Amygdala (tissue), 56 donors: ENCODE measurements at regions not wholly inside any gene's neighbourhood (a gene's known extent, or its start where the extent isn't known, plus 50 kb on each side); places are given as distances from the start of the nearest gene placed in this dataset.
A peak's percentile ranks its signal among the peaks of the same experiment; 100 is the strongest.

Experiments
- DNase-seq, 56 donors: peaks; one replicate each; lab custom pipeline; 2025; lab: John Stamatoyannopoulos, UW

GRCh38 chr20:52746190-52746589, 226.0 kb upstream of the TSHZ2 start:
- DNase-seq: no peak

DNA sequence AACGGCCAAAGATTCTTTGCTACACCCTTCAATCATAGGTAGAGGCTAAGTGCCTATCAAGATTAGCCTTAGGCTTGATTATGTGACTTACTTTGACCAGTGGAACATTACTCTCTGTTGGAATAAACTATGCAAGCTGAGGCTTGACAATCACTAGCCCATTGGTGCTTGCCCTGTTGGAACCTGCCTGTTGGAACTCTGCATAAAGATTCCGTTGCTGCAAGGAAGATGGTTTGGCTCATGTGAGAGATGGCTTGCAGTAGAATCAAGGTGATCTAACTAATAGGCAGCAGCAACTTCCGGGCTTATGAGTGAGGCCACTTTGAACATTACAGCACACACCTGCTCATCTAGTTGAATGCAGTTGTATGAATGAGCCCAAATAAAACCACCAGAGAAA, 227.7 kb upstream of the TSHZ2 start:
- DNase-seq: no peak

GRCh38 chr20:52738081-52738480, 234.1 kb upstream of the TSHZ2 start:
- no peak for DNase-seq

GRCh38 chr20:52736507-52736906, 235.7 kb upstream of the TSHZ2 start:
- no peak for DNase-seq

DNA sequence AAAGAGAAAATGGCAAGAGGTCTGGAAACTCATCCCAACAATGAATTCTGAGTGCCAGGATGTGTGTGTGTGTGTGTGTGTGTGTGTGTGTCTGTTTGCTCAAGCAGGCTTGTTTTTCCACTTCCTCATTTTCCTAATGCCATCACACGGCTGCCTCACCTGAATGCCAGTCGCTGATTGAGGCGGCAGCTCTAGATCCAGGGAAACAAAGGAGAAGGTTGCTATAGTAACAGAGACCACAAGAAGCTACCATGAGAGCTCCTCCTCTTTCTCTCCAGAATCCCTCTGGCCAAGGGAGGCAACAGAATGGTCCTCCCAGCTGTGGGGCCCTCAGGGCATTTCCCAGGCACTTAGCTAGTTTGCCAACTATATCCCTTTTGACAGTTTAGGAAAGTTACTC, 241.1 kb upstream of the TSHZ2 start:
- no peak for DNase-seq

DNA sequence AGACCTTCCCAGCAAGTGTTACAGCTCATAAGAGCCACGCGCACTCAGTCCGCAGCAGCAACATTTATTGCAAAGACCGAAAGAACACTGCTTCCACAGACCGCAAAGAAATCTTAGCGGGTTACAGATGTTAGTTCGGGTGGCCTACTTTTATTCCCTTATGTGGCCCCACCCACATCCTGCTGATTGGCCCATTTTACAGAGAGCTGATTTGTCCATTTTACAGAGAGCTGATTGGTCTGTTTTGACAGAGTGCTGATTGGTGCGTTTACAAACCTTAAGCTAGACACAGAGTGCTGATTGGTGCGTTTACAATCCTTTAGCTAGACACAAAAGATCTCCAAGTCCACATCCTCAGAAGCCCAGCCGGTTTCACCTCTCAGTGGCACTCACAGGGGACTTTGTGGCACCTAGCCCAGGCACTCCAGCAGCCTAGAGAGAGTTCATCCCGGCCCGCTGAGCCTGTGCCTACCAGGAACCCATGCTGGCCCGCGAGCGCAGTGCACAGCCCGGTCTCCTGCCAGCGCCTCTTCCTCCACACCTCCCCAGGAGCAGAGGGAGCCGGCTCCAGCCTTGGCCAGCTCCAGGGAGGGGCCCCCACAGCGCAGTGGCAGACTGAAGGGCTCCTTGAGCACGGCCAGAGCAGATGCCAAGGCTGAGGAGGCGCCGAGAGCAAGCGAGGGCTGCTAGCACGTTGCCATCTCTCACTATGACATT, 244.3 kb upstream of the TSHZ2 start:
- no peak for DNase-seq

GRCh38 chr20:52724541-52724940, 247.6 kb upstream of the TSHZ2 start:
- DNase-seq: no peak

- no peak for DNase-seq
Measured at GRCh38 chr20:52722926-52723688, 249.1 kb upstream of the TSHZ2 start.

DNA sequence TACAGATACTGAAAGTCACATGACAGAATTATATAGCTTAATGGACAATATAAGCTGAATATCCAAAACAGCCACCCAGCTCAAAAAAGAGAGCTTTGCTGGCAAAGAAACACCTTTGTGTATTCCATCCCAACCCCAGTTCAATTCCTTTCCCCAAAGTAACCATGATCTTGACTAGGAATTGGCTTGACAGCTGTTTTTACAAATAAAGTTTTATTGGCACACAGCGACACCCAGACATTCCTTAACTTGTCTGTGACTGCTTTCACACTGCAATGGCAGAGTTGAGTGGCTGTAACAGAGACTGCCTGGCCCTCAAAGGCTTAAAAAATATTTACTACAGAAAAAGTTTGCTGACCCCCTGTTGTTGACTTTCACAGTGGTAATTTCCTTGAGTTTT, 264.0 kb upstream of the TSHZ2 start:
- DNase-seq: no peak

DNA sequence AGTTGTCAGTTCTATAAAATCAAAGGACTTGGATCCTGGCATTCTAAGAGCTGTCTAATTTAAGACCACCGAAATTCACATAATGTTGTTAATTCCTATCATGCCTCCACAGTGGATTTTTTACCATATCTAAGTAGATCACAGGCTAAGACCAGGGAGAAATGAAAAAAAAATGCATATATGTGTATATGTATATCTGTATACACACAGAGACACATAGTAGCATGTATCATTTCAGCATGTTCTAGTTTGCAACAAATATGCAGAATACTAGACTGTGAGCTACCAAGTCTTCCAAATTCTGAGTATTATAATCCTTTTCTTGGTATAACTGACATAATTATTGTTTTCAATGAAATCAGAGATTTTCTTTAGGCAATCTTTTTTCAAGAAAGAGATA, 267.6 kb upstream of the TSHZ2 start:
- DNase-seq: no peak

- DNase-seq: no peak
Measured at GRCh38 chr20:52688345-52688744, 283.8 kb upstream of the TSHZ2 start.

DNA sequence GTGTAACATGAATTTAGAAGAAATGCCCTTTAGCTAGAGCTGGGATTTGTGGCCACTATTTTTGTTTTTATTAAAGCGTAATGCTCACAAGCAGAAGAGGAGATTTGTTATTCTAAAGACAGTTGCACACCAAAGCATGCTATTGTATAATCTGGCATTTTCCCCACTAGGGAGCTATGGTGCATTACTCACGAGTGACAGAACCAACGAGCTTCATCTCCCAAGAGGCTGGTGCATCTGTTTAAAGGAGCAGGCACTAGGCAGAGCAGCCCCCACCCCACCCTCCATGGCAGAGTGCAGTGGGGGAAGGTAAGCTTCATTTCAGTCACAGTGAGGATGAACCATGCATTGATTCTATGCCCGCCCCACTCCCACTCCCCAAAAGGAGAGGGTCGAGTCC, 287.3 kb upstream of the TSHZ2 start:
- no peak for DNase-seq

GRCh38 chr20:52684176-52684575, 288.0 kb upstream of the TSHZ2 start:
- DNase-seq: peak in 5 of 56 donors; percentile 3 to 21 (median 8)

DNA sequence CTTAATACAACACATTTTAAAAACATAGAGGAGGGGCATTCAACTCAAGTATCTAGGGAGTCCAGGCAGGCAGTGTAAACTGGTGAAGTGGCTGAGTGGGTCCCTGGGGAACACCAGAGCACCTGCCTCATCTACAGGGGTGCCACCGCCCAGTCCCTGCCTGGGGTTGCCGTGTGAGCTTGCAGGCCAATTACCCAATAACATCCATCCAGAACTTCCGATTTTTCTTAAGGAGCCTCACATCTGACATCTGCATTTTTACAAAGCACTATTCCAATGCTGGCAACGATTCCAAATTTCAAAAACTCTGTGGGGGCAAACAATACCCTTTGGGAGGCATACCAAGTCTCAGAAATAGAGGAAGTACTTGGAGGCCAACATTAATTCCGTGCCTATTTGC, 288.4 kb upstream of the TSHZ2 start:
- no peak for DNase-seq

DNA sequence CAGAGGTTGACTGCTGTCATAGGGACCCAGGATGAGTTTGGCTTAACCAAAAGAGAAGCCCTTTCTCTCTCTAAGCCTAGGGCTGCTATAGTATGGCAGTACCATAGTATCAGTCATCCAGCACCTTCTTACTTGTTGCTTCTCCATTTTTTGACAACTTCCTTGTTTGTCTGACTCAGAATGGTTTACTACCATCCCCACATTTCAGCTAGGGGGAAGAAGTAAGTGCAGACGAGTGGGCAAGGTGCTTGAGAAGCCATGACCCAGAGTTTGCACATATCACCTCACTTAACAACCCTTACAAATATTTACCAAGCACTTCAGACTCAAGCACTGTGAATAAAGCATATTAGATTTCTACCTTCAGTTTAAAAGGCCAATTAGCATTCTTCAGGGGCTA, 289.9 kb upstream of the TSHZ2 start:
- no peak for DNase-seq

DNA sequence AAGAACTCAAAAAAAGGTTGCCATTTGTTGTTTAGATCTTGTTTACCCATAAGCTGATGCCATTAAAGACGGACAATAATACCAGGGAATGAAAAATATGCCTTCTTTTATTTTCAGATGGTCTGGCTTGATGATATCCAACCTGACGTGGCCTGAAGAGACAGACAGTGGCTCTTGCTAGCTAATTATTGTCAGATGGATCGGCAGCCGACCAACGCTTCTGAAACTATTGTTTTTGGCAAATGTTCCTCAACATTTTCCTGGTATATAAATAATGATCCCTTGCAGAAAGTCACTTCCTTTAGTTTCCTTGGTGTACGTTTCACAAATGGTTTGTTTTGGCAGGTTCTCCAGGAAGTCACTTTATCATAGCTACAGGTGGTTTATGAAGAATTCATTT, 290.9 kb upstream of the TSHZ2 start:
- DNase-seq: no peak

- no peak for DNase-seq
Measured at GRCh38 chr20:52677216-52677615, 294.9 kb upstream of the TSHZ2 start.

- no peak for DNase-seq
Measured at GRCh38 chr20:52676283-52676995, 295.7 kb upstream of the TSHZ2 start.

- DNase-seq: no peak
Measured at GRCh38 chr20:52675375-52675774, 296.8 kb upstream of the TSHZ2 start.

DNA sequence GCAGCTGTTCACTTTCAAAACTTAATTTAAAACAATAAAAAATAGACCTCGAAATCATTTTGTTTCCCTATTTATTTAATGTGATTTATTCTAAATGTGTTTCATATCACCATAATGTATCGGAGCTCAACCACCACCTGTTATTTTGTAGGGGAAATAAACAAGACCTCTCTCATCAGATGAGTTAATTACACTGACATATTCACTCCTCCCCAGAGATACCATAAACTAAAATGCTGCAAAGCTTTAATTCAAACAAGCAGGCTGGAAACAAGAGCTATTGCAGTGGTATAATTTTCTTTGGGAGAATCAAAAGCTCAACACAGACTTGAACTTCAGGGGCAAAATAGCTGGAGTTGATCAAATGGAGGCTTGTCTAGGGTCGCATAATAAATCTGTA, 303.5 kb upstream of the TSHZ2 start:
- no peak for DNase-seq

DNA sequence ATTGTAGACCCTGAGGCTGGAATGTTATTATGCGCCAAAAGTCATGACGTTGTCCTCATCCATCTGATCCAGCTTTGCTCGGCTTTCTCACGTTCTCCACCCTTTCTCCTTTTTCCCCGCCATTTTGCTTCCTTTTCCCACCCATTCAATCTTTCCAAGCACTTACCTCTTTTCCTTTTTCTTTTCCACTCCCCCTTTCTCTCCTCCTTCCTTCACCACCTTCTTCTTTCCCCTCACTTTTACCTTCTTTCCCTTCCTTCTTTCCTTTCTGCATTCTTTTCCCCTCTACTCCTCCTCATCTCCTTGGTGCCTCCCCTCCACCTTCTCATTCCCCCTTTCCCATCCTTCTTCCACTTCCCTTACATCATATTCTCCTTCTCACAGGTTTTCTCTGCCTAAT, 304.8 kb upstream of the TSHZ2 start:
- DNase-seq: no peak

DNA sequence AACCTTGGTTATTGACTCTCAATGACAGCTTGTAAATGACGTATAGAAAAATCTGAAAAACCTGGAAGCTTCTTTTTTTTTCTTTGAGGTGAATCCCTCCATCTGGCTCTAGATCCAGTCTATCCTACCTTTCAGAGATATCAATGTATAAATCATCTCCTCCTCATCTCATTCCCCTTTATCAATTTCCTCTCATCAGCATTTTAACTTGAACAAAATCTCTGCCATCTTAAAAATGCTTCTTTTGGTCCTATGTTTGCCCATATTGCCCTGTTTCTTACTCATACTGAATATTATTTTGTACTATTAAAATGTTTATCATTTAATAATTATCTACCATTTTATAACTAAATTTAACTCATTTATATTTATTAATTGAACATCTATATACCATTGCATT, 306.7 kb upstream of the TSHZ2 start:
- no peak for DNase-seq
